ENCODE measurements at regions not wholly inside any gene's neighbourhood (a gene's known extent, or its start where the extent isn't known, plus 50 kb on each side); places are given as distances from the start of the nearest gene placed in this dataset.

DNA sequence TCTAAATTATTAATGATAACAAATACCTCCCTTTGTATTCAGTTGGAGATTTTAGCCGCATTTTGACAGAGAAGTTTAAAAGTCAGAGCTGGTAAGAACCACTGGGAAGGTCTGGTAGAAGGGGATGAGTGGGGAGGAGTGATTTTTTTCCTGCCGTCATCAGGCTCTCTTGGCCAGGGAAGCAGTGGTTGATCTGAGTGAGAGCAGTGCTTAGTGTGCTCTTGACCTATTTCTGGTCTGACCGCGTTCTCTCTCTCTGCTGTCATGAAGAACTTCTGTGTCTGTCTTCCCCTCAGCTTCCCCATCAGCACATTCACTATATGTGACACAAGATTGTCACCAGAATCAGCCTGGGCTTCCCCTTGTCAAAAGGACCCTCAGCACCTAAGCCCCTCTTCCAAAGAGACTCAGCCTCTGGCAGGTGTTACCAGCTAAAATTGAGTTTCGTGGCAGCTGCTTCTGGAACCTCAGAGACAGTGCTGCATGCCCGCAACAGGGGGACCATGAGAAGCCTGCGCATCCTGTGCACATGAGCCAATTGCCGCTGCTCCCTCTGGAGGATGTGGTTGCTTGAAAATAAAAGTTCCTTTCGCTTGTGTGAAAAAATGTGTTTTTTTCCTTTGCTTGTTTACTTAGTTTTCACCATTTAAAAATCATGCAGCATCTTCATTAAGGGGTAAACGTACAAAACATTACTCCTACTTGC lies 268.9 kb downstream of the C4orf33 start:
- H3K4me3 ChIP-seq (ENCODE audit: control extremely low read depth in 1 of 5, extremely low read depth in 1 of 5, insufficient read depth in 1 of 5, low read depth in 2 of 5, low read length in 4 of 5): no peak overlapping the region
- Mint-ChIP-seq H3K4me1 (no peaks in the 10 kb centered on the region), H3K4me3 (no peak overlapping the region), H3K27ac (no peak overlapping the region), H3K27me3 (no peaks in the 10 kb centered on the region), H3K9me3 (ENCODE audit: insufficient read depth) (no peaks in the 10 kb centered on the region)
- DNase-seq: no peak
- ChIA-PET CTCF (no interaction called here), POLR2A (no interaction called here)
- H3K27ac ChIP-seq (ENCODE audit: low read length in 2 of 2): no peak overlapping the region
- H3K4me1 ChIP-seq (ENCODE audit: control insufficient read depth in 2 of 2, insufficient read depth in 2 of 2, low read length in 2 of 2): no peaks in the 10 kb centered on the region
- intact Hi-C loops (cut with micrococcal nuclease): no loop called here
- H4K20me1 ChIP-seq (ENCODE audit: control insufficient read depth, insufficient read depth, low read length, poor library complexity, severe bottlenecking): no peaks in the 10 kb centered on the region
- H2AFZ ChIP-seq (ENCODE audit: insufficient read depth, low read depth, low read length, poor library complexity, severe bottlenecking): no peak overlapping the region
- H3K79me2 ChIP-seq (ENCODE audit: control insufficient read depth, insufficient read depth, low read length): no peaks in the 10 kb centered on the region
- H3K36me3 ChIP-seq (replicated peaks in 1 of 2; ENCODE audit: control extremely low read depth in 1 of 2, control insufficient read depth in 1 of 2, extremely low read depth in 1 of 2, insufficient read depth in 2 of 2, low read length in 1 of 2): no peaks in the 10 kb centered on the region
- no peak overlapping the region for H3K9ac ChIP-seq (ENCODE audit: low read length)
- H3K27me3 ChIP-seq (replicated peaks in 1 of 4; ENCODE audit: control extremely low read depth in 1 of 4, control insufficient read depth in 3 of 4, insufficient read depth in 4 of 4, low read length in 3 of 4): no peaks in the 10 kb centered on the region
- no peaks in the 10 kb centered on the region for H3K9me3 ChIP-seq (ENCODE audit: control extremely low read depth in 1 of 3, control insufficient read depth in 2 of 3, insufficient read depth in 1 of 3, low read length in 2 of 3)
- WGBS (ENCODE audit: insufficient coverage): 77% methylated on average over 6 of the region's 10 CpGs
- H3K4me2 ChIP-seq (replicated peaks; ENCODE audit: low read depth, low read length, poor library complexity, severe bottlenecking): no peak overlapping the region
- TF ChIP-seq EZH2 (IDR thresholded peaks at IDR 0.05; ENCODE audit: borderline replicate concordance, insufficient read depth, low read depth, low read length, poor library complexity, severe bottlenecking): no peak
- TF ChIP-seq, protein P1, sequence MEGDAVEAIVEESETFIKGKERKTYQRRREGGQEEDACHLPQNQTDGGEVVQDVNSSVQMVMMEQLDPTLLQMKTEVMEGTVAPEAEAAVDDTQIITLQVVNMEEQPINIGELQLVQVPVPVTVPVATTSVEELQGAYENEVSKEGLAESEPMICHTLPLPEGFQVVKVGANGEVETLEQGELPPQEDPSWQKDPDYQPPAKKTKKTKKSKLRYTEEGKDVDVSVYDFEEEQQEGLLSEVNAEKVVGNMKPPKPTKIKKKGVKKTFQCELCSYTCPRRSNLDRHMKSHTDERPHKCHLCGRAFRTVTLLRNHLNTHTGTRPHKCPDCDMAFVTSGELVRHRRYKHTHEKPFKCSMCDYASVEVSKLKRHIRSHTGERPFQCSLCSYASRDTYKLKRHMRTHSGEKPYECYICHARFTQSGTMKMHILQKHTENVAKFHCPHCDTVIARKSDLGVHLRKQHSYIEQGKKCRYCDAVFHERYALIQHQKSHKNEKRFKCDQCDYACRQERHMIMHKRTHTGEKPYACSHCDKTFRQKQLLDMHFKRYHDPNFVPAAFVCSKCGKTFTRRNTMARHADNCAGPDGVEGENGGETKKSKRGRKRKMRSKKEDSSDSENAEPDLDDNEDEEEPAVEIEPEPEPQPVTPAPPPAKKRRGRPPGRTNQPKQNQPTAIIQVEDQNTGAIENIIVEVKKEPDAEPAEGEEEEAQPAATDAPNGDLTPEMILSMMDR (IDR thresholded peaks at IDR 0.05): no peak
- ATAC-seq (ENCODE audit: low read depth): no peak

DNA sequence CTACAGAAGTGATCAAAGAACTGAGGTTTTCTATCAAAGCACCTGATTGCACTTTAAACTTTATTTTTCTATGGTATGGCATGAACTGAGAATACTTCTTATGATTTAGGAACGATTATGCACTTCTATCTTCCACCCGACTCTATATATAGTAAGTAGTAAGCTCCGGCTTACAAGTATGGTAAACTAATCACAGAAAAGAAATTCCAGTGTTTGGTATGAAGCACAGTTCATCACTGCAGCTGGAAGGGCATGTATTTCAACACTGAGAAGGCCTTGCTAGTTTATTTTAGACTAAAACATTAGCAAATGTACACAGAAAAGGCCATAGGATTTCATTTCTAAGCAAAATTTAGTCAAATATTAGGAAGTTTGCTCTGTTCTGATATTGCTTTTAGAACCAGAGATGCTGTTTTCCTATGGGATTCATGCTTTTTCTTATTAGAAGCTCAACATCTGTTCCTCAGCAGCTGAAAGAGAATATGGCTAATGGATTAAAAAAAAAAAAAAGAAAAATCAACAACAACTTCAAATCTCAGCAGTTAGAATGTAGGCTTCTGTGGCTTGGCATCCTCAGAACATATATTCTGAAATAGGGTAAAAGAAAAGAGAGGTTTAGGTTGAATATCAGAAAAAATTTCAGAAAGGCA lies 273.5 kb downstream of the C4orf33 start:
- Histone ChIP-seq H2AFZ (ENCODE audit: insufficient read depth, low read depth, low read length, poor library complexity, severe bottlenecking) (no peak overlapping the region), H3K36me3 (replicated peaks in 1 of 2; ENCODE audit: control extremely low read depth in 1 of 2, control insufficient read depth in 1 of 2, extremely low read depth in 1 of 2, insufficient read depth in 2 of 2, low read length in 1 of 2) (no peaks in the 10 kb centered on the region), H3K79me2 (ENCODE audit: control insufficient read depth, insufficient read depth, low read length) (no peaks in the 10 kb centered on the region), H4K20me1 (ENCODE audit: control insufficient read depth, insufficient read depth, low read length, poor library complexity, severe bottlenecking) (no peaks in the 10 kb centered on the region), H3K9me3 (ENCODE audit: control extremely low read depth in 1 of 3, control insufficient read depth in 2 of 3, insufficient read depth in 1 of 3, low read length in 2 of 3) (no peaks in the 10 kb centered on the region), H3K4me3 (ENCODE audit: control extremely low read depth in 1 of 5, extremely low read depth in 1 of 5, insufficient read depth in 1 of 5, low read depth in 2 of 5, low read length in 4 of 5) (no peak overlapping the region), H3K27me3 (replicated peaks in 1 of 4; ENCODE audit: control extremely low read depth in 1 of 4, control insufficient read depth in 3 of 4, insufficient read depth in 4 of 4, low read length in 3 of 4) (no peaks in the 10 kb centered on the region), H3K4me2 (replicated peaks; ENCODE audit: low read depth, low read length, poor library complexity, severe bottlenecking) (no peak overlapping the region), H3K9ac (ENCODE audit: low read length) (no peak overlapping the region), H3K27ac (ENCODE audit: low read length in 2 of 2) (no peak overlapping the region), H3K4me1 (ENCODE audit: control insufficient read depth in 2 of 2, insufficient read depth in 2 of 2, low read length in 2 of 2) (no peaks in the 10 kb centered on the region)
- DNase-seq (no peak), ATAC-seq (ENCODE audit: low read depth) (no peak)
- Mint-ChIP-seq H3K4me1 (no peaks in the 10 kb centered on the region), H3K4me3 (no peak overlapping the region), H3K9me3 (ENCODE audit: insufficient read depth) (no peaks in the 10 kb centered on the region), H3K27me3 (no peaks in the 10 kb centered on the region), H3K27ac (no peak overlapping the region)
- WGBS (ENCODE audit: insufficient coverage): no CpG with 5 or more reads among the region's 3 CpGs
- ChIA-PET POLR2A (no interaction called here), CTCF (no interaction called here)
- intact Hi-C loops (cut with micrococcal nuclease): no loop called here
- no peak for TF ChIP-seq EZH2 (IDR thresholded peaks at IDR 0.05; ENCODE audit: borderline replicate concordance, insufficient read depth, low read depth, low read length, poor library complexity, severe bottlenecking)
- TF ChIP-seq, protein P1 (IDR thresholded peaks at IDR 0.05): no peak

Measured in B cell (primary cell).